HEK293T (cell line): ENCODE measurements at regions not wholly inside any gene's neighbourhood (a gene's known extent, or its start where the extent isn't known, plus 50 kb on each side); places are given as distances from the start of the nearest gene placed in this dataset.

Experiments used
- FOXA1 ChIP-seq: fragments of 450-650 bp; IDR thresholded peaks from 2 replicates; pipeline ENCODE4 v1.6.1; 2016; ENCODE audit warnings: mild to moderate bottlenecking
- FOXK2 ChIP-seq: fragments of 450-650 bp; IDR thresholded peaks from 2 replicates; pipeline ENCODE4 v1.6.1; 2016; ENCODE audit warnings: mild to moderate bottlenecking
- LEF1 ChIP-seq: fragments of 450-650 bp; IDR thresholded peaks from 2 replicates; pipeline ENCODE4 v1.6.1; 2017; ENCODE audit warnings: mild to moderate bottlenecking, borderline replicate concordance
- SP1 ChIP-seq: fragments of 450-650 bp; IDR thresholded peaks from 2 replicates; pipeline ENCODE4 v1.6.1; 2017
- SUZ12 ChIP-seq: fragments of 450-650 bp; IDR thresholded peaks from 2 replicates; pipeline ENCODE4 v1.6.1; 2016; ENCODE audit warnings: mild to moderate bottlenecking
- TARDBP ChIP-seq: fragments of 450-650 bp; IDR thresholded peaks from 2 replicates; pipeline ENCODE4 v1.6.1; 2016
- ZNF384 ChIP-seq: fragments of 450-650 bp; IDR thresholded peaks from 2 replicates; pipeline ENCODE4 v1.6.1; 2016
- TF ChIP-seq, protein P1 (sequence below): fragments of 450-650 bp; IDR thresholded peaks from 2 replicates; pipeline ENCODE4 v1.6.1; 2016

DNA sequence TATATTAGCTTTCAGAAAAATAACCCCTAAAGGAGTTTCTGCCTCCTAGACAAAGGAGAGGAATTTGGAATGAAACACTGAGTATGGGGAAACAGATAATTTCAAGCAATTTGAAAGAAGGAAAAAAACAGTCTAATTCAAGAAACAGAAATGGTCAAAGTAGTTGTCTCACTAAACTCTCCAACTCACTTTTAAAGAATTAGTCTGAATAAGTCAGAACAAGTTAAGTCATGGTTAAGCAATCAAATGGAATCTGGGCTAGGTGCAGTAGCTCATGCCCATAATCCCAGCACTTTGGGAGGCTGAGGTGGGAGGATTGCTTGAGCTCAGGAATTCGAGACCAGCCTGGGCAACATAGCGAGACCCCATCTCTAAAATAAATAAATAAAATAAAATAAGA lies 95.7 kb upstream of the GRIA3 start:
- no peak for TF ChIP-seq ZNF384
- TF ChIP-seq SP1, result no peak
- TF ChIP-seq FOXK2, result no peak
- no peak for TF ChIP-seq LEF1
- TF ChIP-seq SUZ12, result no peak
- TF ChIP-seq TARDBP, result no peak
- TF ChIP-seq, protein P1, sequence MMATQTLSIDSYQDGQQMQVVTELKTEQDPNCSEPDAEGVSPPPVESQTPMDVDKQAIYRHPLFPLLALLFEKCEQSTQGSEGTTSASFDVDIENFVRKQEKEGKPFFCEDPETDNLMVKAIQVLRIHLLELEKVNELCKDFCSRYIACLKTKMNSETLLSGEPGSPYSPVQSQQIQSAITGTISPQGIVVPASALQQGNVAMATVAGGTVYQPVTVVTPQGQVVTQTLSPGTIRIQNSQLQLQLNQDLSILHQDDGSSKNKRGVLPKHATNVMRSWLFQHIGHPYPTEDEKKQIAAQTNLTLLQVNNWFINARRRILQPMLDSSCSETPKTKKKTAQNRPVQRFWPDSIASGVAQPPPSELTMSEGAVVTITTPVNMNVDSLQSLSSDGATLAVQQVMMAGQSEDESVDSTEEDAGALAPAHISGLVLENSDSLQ, result no peak
- no peak for TF ChIP-seq FOXA1
